NB4 (cell line): ENCODE measurements at regions not wholly inside any gene's neighbourhood (a gene's known extent, or its start where the extent isn't known, plus 50 kb on each side); places are given as distances from the start of the nearest gene placed in this dataset.

Experiments used
- DNase-seq: peaks from one replicate; pipeline ENCODE4 v3.0.0; 2010; ENCODE audit warnings: low read depth
- H3K4me3 ChIP-seq: one replicate; pipeline ENCODE4 v1.5.1; 2011; ENCODE audit warnings: mild to moderate bottlenecking, low read depth, low read length, moderate library complexity
- CTCF ChIP-seq: IDR thresholded peaks from one replicate; pipeline ENCODE4 v1.5.1; 2012; ENCODE audit warnings: low read depth, low read length
- MAX ChIP-seq: IDR thresholded peaks from 2 replicates; pipeline ENCODE4 v1.6.1; 2011; ENCODE audit warnings: low read depth, low read length
- MYC ChIP-seq: IDR thresholded peaks from 2 replicates; pipeline ENCODE4 v1.6.1; 2011; ENCODE audit warnings: low read depth, low read length
- POLR2A ChIP-seq: IDR thresholded peaks from 2 replicates; pipeline ENCODE4 v1.6.1; 2011; ENCODE audit warnings: mild to moderate bottlenecking; ENCODE audit not compliant: insufficient read length; ENCODE audit errors: extremely low read depth

GRCh38 chr2:183248866-183249567, 124.8 kb downstream of the NUP35 start:
- peak; percentile 40 for DNase-seq
- H3K4me3 ChIP-seq, result no peak overlapping the region
- TF ChIP-seq CTCF, result peak; percentile 19
- TF ChIP-seq MYC, result no peak
- no peak for TF ChIP-seq MAX

- TF ChIP-seq MAX (no peak), POLR2A (no peak), CTCF (no peak), MYC (no peak)
- no peak overlapping the region for H3K4me3 ChIP-seq
- no peak for DNase-seq
Observed at GRCh38 chr2:183250061-183250460, 125.8 kb downstream of the NUP35 start.

GRCh38 chr2:183250472-183250871, 126.2 kb downstream of the NUP35 start:
- no peak for TF ChIP-seq MAX
- no peak for TF ChIP-seq POLR2A
- TF ChIP-seq MYC, result no peak
- H3K4me3 ChIP-seq, result no peak overlapping the region
- no peak for DNase-seq

- no peak for TF ChIP-seq POLR2A
- DNase-seq, result peak; percentile 23
- H3K4me3 ChIP-seq, result no peak overlapping the region
Observed at GRCh38 chr2:183253441-183254130, 129.3 kb downstream of the NUP35 start.

- no peak overlapping the region for H3K4me3 ChIP-seq
- TF ChIP-seq MAX (no peak), POLR2A (no peak), MYC (no peak), CTCF (no peak)
- DNase-seq, result no peak
Observed at GRCh38 chr2:183255411-183255810, 131.2 kb downstream of the NUP35 start.

- no peak for DNase-seq
- H3K4me3 ChIP-seq, result no peak overlapping the region
- TF ChIP-seq POLR2A (no peak), MAX (no peak), MYC (no peak), CTCF (no peak)
Observed at GRCh38 chr2:183259921-183260320, 135.7 kb downstream of the NUP35 start.

GRCh38 chr2:183260527-183260926, 136.3 kb downstream of the NUP35 start:
- no peak overlapping the region for H3K4me3 ChIP-seq
- no peak for DNase-seq
- TF ChIP-seq CTCF (no peak), POLR2A (no peak), MAX (no peak), MYC (no peak)
